HFFc6 (cell line): ENCODE measurements at regions not wholly inside any gene's neighbourhood (a gene's known extent, or its start where the extent isn't known, plus 50 kb on each side); places are given as distances from the start of the nearest gene placed in this dataset.
A peak's percentile ranks its signal among the peaks of the same experiment; 100 is the strongest.

ENCODE experiments used
- DNase-seq: peaks from one replicate; pipeline ENCODE4 v3.0.0-alpha.2; 2018
- H3K27ac Mint-ChIP-seq: 2 replicates; pipeline ENCODE4 v1.8.0; 2020; ENCODE audit warnings: mild to moderate bottlenecking, mixed read lengths
- H3K27me3 Mint-ChIP-seq: 2 replicates; pipeline ENCODE4 v1.8.0; 2021; ENCODE audit warnings: mild to moderate bottlenecking, moderate library complexity, mixed read lengths; ENCODE audit not compliant: insufficient read depth
- H3K36me3 Mint-ChIP-seq: 2 replicates; pipeline ENCODE4 v1.8.0; 2021; ENCODE audit warnings: low read depth, mixed read lengths
- H3K4me1 Mint-ChIP-seq: 2 replicates; pipeline ENCODE4 v1.8.0; 2020; ENCODE audit warnings: low read depth, mixed read lengths
- H3K4me3 Mint-ChIP-seq: 2 replicates; pipeline ENCODE4 v1.8.0; 2020; ENCODE audit warnings: mild to moderate bottlenecking, moderate library complexity, mixed read lengths
- H3K9me3 Mint-ChIP-seq: 2 replicates; pipeline ENCODE4 v1.8.0; 2020; ENCODE audit warnings: mild to moderate bottlenecking, mixed read lengths
- CTCF ChIP-seq: fragments of 200-600 bp; sonication (generic); IDR thresholded peaks from 2 replicates; pipeline ENCODE4 v1.5.0; 2021; ENCODE audit warnings: antibody characterized with exemption, mild to moderate bottlenecking

GRCh38 chr10:34032564-34032963, 698.1 kb upstream of the NRP1 start:
- no peak for TF ChIP-seq CTCF
- no peak overlapping the region for H3K4me3 Mint-ChIP-seq
- H3K4me1 Mint-ChIP-seq = peaks cover 7% of the 10 kb centered on the region; the same call in 1 of the 2 replicates
- no peaks in the 10 kb centered on the region for H3K9me3 Mint-ChIP-seq
- DNase-seq = no peak
- H3K27me3 Mint-ChIP-seq = peaks cover 7% of the 10 kb centered on the region
- no peaks in the 10 kb centered on the region for H3K36me3 Mint-ChIP-seq
- H3K27ac Mint-ChIP-seq = no peak overlapping the region

- Mint-ChIP-seq H3K36me3 (no peaks in the 10 kb centered on the region), H3K4me3 (no peak overlapping the region), H3K27me3 (peaks cover 7% of the 10 kb centered on the region), H3K27ac (no peak overlapping the region), H3K4me1 (peaks cover 7% of the 10 kb centered on the region; the same call in 1 of the 2 replicates), H3K9me3 (no peaks in the 10 kb centered on the region)
- no peak for TF ChIP-seq CTCF
- DNase-seq = peak; percentile 41
These were observed 696.9 kb upstream of the NRP1 start for GRCh38 chr10:34031400-34031799.

GRCh38 chr10:34029455-34029854, 695.0 kb upstream of the NRP1 start:
- no peak overlapping the region for H3K4me3 Mint-ChIP-seq

GRCh38 chr10:34028936-34029335, 694.5 kb upstream of the NRP1 start:
- H3K9me3 Mint-ChIP-seq = peaks cover 6% of the 10 kb centered on the region; the same call in 1 of the 2 replicates
- H3K36me3 Mint-ChIP-seq = peaks cover 8% of the 10 kb centered on the region
- peaks cover 7% of the 10 kb centered on the region for H3K27me3 Mint-ChIP-seq
- DNase-seq = no peak
- no peak overlapping the region for H3K4me3 Mint-ChIP-seq
- peaks cover 7% of the 10 kb centered on the region; the same call in 1 of the 2 replicates for H3K4me1 Mint-ChIP-seq
- no peak overlapping the region for H3K27ac Mint-ChIP-seq
- no peak for TF ChIP-seq CTCF

More at GRCh38 chr10:34029455-34029854, 695.0 kb upstream of the NRP1 start:
- no peak for DNase-seq
- Mint-ChIP-seq H3K4me1 (peaks cover 7% of the 10 kb centered on the region; the same call in 1 of the 2 replicates), H3K27me3 (peaks cover 7% of the 10 kb centered on the region), H3K36me3 (peaks cover 8% of the 10 kb centered on the region), H3K9me3 (peaks cover 6% of the 10 kb centered on the region; the same call in 1 of the 2 replicates), H3K27ac (no peak overlapping the region)
- TF ChIP-seq CTCF = no peak

GRCh38 chr10:34024693-34025425, 690.4 kb upstream of the NRP1 start:
- TF ChIP-seq CTCF = peak; percentile 26; the same call in 1 of the 2 replicates
- Mint-ChIP-seq H3K9me3 (peaks cover 6% of the 10 kb centered on the region; the same call in 1 of the 2 replicates), H3K4me3 (no peak overlapping the region), H3K27ac (no peak overlapping the region), H3K4me1 (no peaks in the 10 kb centered on the region), H3K36me3 (peaks cover 8% of the 10 kb centered on the region), H3K27me3 (peaks cover 5% of the 10 kb centered on the region)
- DNase-seq = no peak
